ENCODE measurements at regions not wholly inside any gene's neighbourhood (a gene's known extent, or its start where the extent isn't known, plus 50 kb on each side); places are given as distances from the start of the nearest gene placed in this dataset.

- no peak overlapping the region for H3K4me3 ChIP-seq (ENCODE audit: low read length)
- DNase-seq (ENCODE audit: low read depth): no peak
- TF ChIP-seq, protein P1, sequence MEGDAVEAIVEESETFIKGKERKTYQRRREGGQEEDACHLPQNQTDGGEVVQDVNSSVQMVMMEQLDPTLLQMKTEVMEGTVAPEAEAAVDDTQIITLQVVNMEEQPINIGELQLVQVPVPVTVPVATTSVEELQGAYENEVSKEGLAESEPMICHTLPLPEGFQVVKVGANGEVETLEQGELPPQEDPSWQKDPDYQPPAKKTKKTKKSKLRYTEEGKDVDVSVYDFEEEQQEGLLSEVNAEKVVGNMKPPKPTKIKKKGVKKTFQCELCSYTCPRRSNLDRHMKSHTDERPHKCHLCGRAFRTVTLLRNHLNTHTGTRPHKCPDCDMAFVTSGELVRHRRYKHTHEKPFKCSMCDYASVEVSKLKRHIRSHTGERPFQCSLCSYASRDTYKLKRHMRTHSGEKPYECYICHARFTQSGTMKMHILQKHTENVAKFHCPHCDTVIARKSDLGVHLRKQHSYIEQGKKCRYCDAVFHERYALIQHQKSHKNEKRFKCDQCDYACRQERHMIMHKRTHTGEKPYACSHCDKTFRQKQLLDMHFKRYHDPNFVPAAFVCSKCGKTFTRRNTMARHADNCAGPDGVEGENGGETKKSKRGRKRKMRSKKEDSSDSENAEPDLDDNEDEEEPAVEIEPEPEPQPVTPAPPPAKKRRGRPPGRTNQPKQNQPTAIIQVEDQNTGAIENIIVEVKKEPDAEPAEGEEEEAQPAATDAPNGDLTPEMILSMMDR (conservative IDR thresholded peaks at IDR 0.05; ENCODE audit: low read length): no peak
Observed at GRCh38 chr3:154061001-154061370, 60.2 kb upstream of the ARHGEF26 start.

GRCh38 chr3:154062513-154062912, 58.7 kb upstream of the ARHGEF26 start:
- TF ChIP-seq, protein P1 (conservative IDR thresholded peaks at IDR 0.05; ENCODE audit: low read length): no peak
- DNase-seq (ENCODE audit: low read depth): no peak
- no peak overlapping the region for H3K4me3 ChIP-seq (ENCODE audit: low read length)

GRCh38 chr3:154071146-154071545, 50.0 kb upstream of the ARHGEF26 start:
- no peak for DNase-seq (ENCODE audit: low read depth)
- TF ChIP-seq, protein P1 (conservative IDR thresholded peaks at IDR 0.05; ENCODE audit: low read length): no peak
- H3K4me3 ChIP-seq (ENCODE audit: low read length): no peak overlapping the region

All from AG10803 (cell line).